IMR-90 (cell line): ENCODE measurements at regions not wholly inside any gene's neighbourhood (a gene's known extent, or its start where the extent isn't known, plus 50 kb on each side); places are given as distances from the start of the nearest gene placed in this dataset.

Source experiments
- CTCF ChIP-seq: conservative IDR thresholded peaks from 2 replicates; pipeline ENCODE4 v1.5.1; 2012; ENCODE audit warnings: mild to moderate bottlenecking, low read depth, low read length, improper control_type of control experiment
- POLR2A ChIP-seq: IDR thresholded peaks from 2 replicates; pipeline ENCODE4 v1.6.1; 2012; ENCODE audit warnings: mild to moderate bottlenecking, low read depth, low read length
- RCOR1 ChIP-seq: IDR thresholded peaks from 2 replicates; pipeline ENCODE4 v1.6.1; 2012; ENCODE audit warnings: mild to moderate bottlenecking, low read length, improper control_type of control experiment; ENCODE audit not compliant: insufficient replicate concordance

DNA sequence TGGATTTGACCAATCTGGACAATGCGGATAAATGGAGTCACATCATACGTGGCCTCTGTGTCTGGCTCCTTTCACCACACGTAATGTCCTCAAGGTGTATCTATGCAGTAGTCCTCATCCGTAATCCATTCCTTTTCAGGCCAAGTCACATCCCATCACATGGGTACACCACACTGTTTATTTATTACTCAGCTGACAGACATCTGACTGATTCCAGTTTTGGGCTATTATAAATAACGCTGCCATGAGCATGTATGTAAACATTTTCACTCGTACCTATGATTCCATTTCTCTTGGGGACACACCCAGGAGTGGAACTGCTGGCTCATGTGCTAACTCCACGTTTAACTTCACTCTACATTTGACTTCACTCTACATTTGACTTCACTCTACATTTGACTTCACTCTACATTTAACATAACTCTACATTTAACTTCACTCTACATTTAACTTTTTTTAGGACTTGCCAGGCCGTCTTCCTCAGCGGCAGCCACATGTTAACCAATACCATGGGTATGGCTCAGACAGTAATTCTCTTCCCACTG, 52.1 kb downstream of the SHANK2 start:
- no peak for TF ChIP-seq CTCF
- no peak for TF ChIP-seq RCOR1
- TF ChIP-seq POLR2A = no peak
